ENCODE measurements at regions not wholly inside any gene's neighbourhood (a gene's known extent, or its start where the extent isn't known, plus 50 kb on each side); places are given as distances from the start of the nearest gene placed in this dataset.

- no peaks in the 10 kb centered on the region for H4K20me1 ChIP-seq (ENCODE audit: insufficient read depth, low read length)
- ATAC-seq, result no peak
- intact Hi-C loops (cut with micrococcal nuclease; ENCODE audit: unreplicated experiment), result no loop called here
- ChIA-PET POLR2A (no interaction called here), CTCF (ENCODE audit: low intra/inter-chr PET ratio, low total read pairs) (no interaction called here)
- no TSS peak for BruUV-seq (replicated peaks)
- 0% methylated on average over 2 of the region's 2 CpGs for WGBS (ENCODE audit: low lambda C conversion rate)
- no peaks in the 10 kb centered on the region for H3K79me2 ChIP-seq (ENCODE audit: insufficient read depth, low read length)
- in situ Hi-C loops (cut with HindIII; ENCODE audit: extremely low pct_ligation_motif_present, low pct_unique_long_range_greater_than_20kb), result no loop called here
- H3K4me3 ChIP-seq (replicated peaks in 1 of 3; ENCODE audit: insufficient read depth in 1 of 3, low read depth in 2 of 3, low read length in 3 of 3), result no peak overlapping the region
- H3K9me3 ChIP-seq (ENCODE audit: low read length), result no peaks in the 10 kb centered on the region
- no peaks in the 10 kb centered on the region for H3K36me3 ChIP-seq (replicated peaks in 1 of 2; ENCODE audit: control insufficient read depth in 1 of 2, insufficient read depth in 2 of 2, low read length in 2 of 2)
- H3K4me1 ChIP-seq (ENCODE audit: insufficient read depth, low read length), result no peaks in the 10 kb centered on the region
- H3K27ac ChIP-seq (ENCODE audit: extremely low read length, insufficient read depth, low read length), result no peak overlapping the region
- FAIRE-seq, result no peak
- no peak overlapping the region for H3K9ac ChIP-seq (ENCODE audit: insufficient read depth, low read depth, low read length)
- no peaks in the 10 kb centered on the region for H3K27me3 ChIP-seq (ENCODE audit: control insufficient read depth in 1 of 2, insufficient read depth in 2 of 2, low read length in 2 of 2)
- H3K4me2 ChIP-seq (ENCODE audit: low read depth, low read length), result no peak overlapping the region
- no peak for DNase-seq (ENCODE audit: low spot score)
- TF ChIP-seq CEBPB (IDR thresholded peaks at IDR 0.05; ENCODE audit: borderline replicate concordance, low read depth, low read length) (peak; percentile 56), PHF20 (CRISPR knock-in tag; IDR thresholded peaks at IDR 0.05) (no peak)
- H2AFZ ChIP-seq (ENCODE audit: low read length), result no peak overlapping the region
These were observed 112.0 kb upstream of the PDGFD start for GRCh38 chr11:104275992-104276391.

GRCh38 chr11:104260456-104260855, 96.5 kb upstream of the PDGFD start:
- no peak for DNase-seq (ENCODE audit: low spot score)
- Histone ChIP-seq H4K20me1 (ENCODE audit: insufficient read depth, low read length) (no peaks in the 10 kb centered on the region), H2AFZ (ENCODE audit: low read length) (no peak overlapping the region), H3K4me2 (ENCODE audit: low read depth, low read length) (no peak overlapping the region), H3K9ac (ENCODE audit: insufficient read depth, low read depth, low read length) (no peak overlapping the region), H3K4me3 (replicated peaks in 1 of 3; ENCODE audit: insufficient read depth in 1 of 3, low read depth in 2 of 3, low read length in 3 of 3) (no peak overlapping the region), H3K27me3 (ENCODE audit: control insufficient read depth in 1 of 2, insufficient read depth in 2 of 2, low read length in 2 of 2) (no peaks in the 10 kb centered on the region), H3K79me2 (ENCODE audit: insufficient read depth, low read length) (no peaks in the 10 kb centered on the region), H3K9me3 (ENCODE audit: low read length) (no peaks in the 10 kb centered on the region), H3K36me3 (replicated peaks in 1 of 2; ENCODE audit: control insufficient read depth in 1 of 2, insufficient read depth in 2 of 2, low read length in 2 of 2) (no peaks in the 10 kb centered on the region), H3K4me1 (ENCODE audit: insufficient read depth, low read length) (no peaks in the 10 kb centered on the region), H3K27ac (ENCODE audit: extremely low read length, insufficient read depth, low read length) (no peak overlapping the region)
- ATAC-seq, result no peak
- ChIA-PET POLR2A (no interaction called here), CTCF (ENCODE audit: low intra/inter-chr PET ratio, low total read pairs) (no interaction called here)
- in situ Hi-C loops (cut with HindIII; ENCODE audit: extremely low pct_ligation_motif_present, low pct_unique_long_range_greater_than_20kb) (no loop called here), intact Hi-C loops (cut with micrococcal nuclease; ENCODE audit: unreplicated experiment) (no loop called here)
- FAIRE-seq, result no peak
- 2% methylated on average over 2 of the region's 2 CpGs for WGBS (ENCODE audit: low lambda C conversion rate)
- no peak for TF ChIP-seq HES4 (CRISPR knock-in tag; IDR thresholded peaks at IDR 0.05; ENCODE audit: borderline replicate concordance)
- no peak for TF ChIP-seq KLF6 (CRISPR knock-in tag; IDR thresholded peaks at IDR 0.05)
- TF ChIP-seq ZNF784 (CRISPR knock-in tag; IDR thresholded peaks at IDR 0.05; ENCODE audit: borderline replicate concordance), result no peak
- BruUV-seq (replicated peaks), result no TSS peak
